NOMO-1 treated with DMSO at 0.1 percent for 48 hours (cell line): ENCODE measurements at regions not wholly inside any gene's neighbourhood (a gene's known extent, or its start where the extent isn't known, plus 50 kb on each side); places are given as distances from the start of the nearest gene placed in this dataset.
"Not testable (repeated sequence)": the region's sequence is repeated elsewhere in the genome, so short reads cannot be mapped to it uniquely, and the experiment has no call there.

ENCODE experiments used
- DNase-seq: peaks from one replicate; lab custom pipeline; 2025; ENCODE audit not compliant: unreplicated experiment; lab: John Stamatoyannopoulos, UW

- DNase-seq, result peak; percentile 93
These were observed 58.0 kb upstream of the AHI1 start for GRCh38 chr6:135555550-135555949.

GRCh38 chr6:135557582-135557981, 60.0 kb upstream of the AHI1 start:
- DNase-seq, result no peak

GRCh38 chr6:135565605-135566004, 68.1 kb upstream of the AHI1 start:
- DNase-seq, result not testable (repeated sequence)

GRCh38 chr6:135566311-135567068, 69.0 kb upstream of the AHI1 start:
- no peak for DNase-seq

GRCh38 chr6:135567375-135568083, 70.0 kb upstream of the AHI1 start:
- DNase-seq, result no peak

- no peak for DNase-seq
These were observed 70.8 kb upstream of the AHI1 start for GRCh38 chr6:135568379-135568778.

GRCh38 chr6:135572051-135572450, 74.5 kb upstream of the AHI1 start:
- no peak for DNase-seq

GRCh38 chr6:135575629-135576028, 78.1 kb upstream of the AHI1 start:
- no peak for DNase-seq

GRCh38 chr6:135576055-135576454, 78.5 kb upstream of the AHI1 start:
- DNase-seq, result no peak

- peak; percentile 71 for DNase-seq
These were observed 79.6 kb upstream of the AHI1 start for GRCh38 chr6:135577059-135577538.

- no peak for DNase-seq
These were observed 81.4 kb upstream of the AHI1 start for GRCh38 chr6:135578976-135579375.

- no peak for DNase-seq
These were observed 83.7 kb upstream of the AHI1 start for GRCh38 chr6:135581211-135581610.

- DNase-seq, result no peak
These were observed 85.8 kb upstream of the AHI1 start for GRCh38 chr6:135583256-135583761.

- DNase-seq, result no peak
These were observed 88.8 kb upstream of the AHI1 start for GRCh38 chr6:135586388-135586787.

- no peak for DNase-seq
These were observed 89.3 kb upstream of the AHI1 start for GRCh38 chr6:135586844-135587243.

GRCh38 chr6:135592276-135592675, 94.7 kb upstream of the AHI1 start:
- DNase-seq, result no peak

- DNase-seq, result no peak
These were observed 96.5 kb upstream of the AHI1 start for GRCh38 chr6:135594000-135594399.

- no peak for DNase-seq
These were observed 102.7 kb upstream of the AHI1 start for GRCh38 chr6:135600086-135600702.

GRCh38 chr6:135600931-135601330, 103.4 kb upstream of the AHI1 start:
- no peak for DNase-seq

- DNase-seq, result no peak
These were observed 104.3 kb upstream of the AHI1 start for GRCh38 chr6:135601857-135602256.

- no peak for DNase-seq
These were observed 105.7 kb upstream of the AHI1 start for GRCh38 chr6:135603249-135603648.
